GM21526 (cell line): ENCODE measurements at regions not wholly inside any gene's neighbourhood (a gene's known extent, or its start where the extent isn't known, plus 50 kb on each side); places are given as distances from the start of the nearest gene placed in this dataset.

Experiments used
- ATAC-seq: cut with Tn5 transposase; IDR thresholded peaks from one replicate; pipeline ENCODE4 v1.9.1; 2021; ENCODE audit warnings: moderate library complexity; ENCODE audit not compliant: unreplicated experiment, low FRiP score

GRCh38 chr7:155927905-155928304 is 115.6 kb upstream of the SHH start:
- ATAC-seq = no peak

- ATAC-seq = no peak
Observed at GRCh38 chr7:155925682-155926081, 113.4 kb upstream of the SHH start.

GRCh38 chr7:155922067-155922816 is 110.0 kb upstream of the SHH start:
- no peak for ATAC-seq

- no peak for ATAC-seq
Observed at GRCh38 chr7:155921804-155922066, 109.5 kb upstream of the SHH start.

GRCh38 chr7:155921086-155921803 is 109.0 kb upstream of the SHH start:
- ATAC-seq = no peak

GRCh38 chr7:155920068-155920461 is 107.8 kb upstream of the SHH start:
- no peak for ATAC-seq

- ATAC-seq = no peak
Observed at GRCh38 chr7:155919391-155920067, 107.3 kb upstream of the SHH start.

- no peak for ATAC-seq
Observed at GRCh38 chr7:155918720-155919390, 106.6 kb upstream of the SHH start.

- no peak for ATAC-seq
Observed at GRCh38 chr7:155917836-155918430, 105.7 kb upstream of the SHH start.

GRCh38 chr7:155916926-155917655 is 104.8 kb upstream of the SHH start:
- ATAC-seq = no peak

- no peak for ATAC-seq
Observed at GRCh38 chr7:155914341-155914740, 102.1 kb upstream of the SHH start.

- no peak for ATAC-seq
Observed at GRCh38 chr7:155913719-155914118, 101.5 kb upstream of the SHH start.

GRCh38 chr7:155913291-155913690 is 101.0 kb upstream of the SHH start:
- ATAC-seq = no peak

- ATAC-seq = no peak
Observed at GRCh38 chr7:155911471-155912105, 99.3 kb upstream of the SHH start.

- no peak for ATAC-seq
Observed at GRCh38 chr7:155908385-155908784, 96.1 kb upstream of the SHH start.

GRCh38 chr7:155907450-155908200 is 95.4 kb upstream of the SHH start:
- ATAC-seq = no peak

GRCh38 chr7:155901176-155901575 is 88.9 kb upstream of the SHH start:
- no peak for ATAC-seq

GRCh38 chr7:155899596-155899995 is 87.3 kb upstream of the SHH start:
- ATAC-seq = no peak

GRCh38 chr7:155897758-155898386 is 85.6 kb upstream of the SHH start:
- ATAC-seq = no peak
